ENCODE measurements at regions not wholly inside any gene's neighbourhood (a gene's known extent, or its start where the extent isn't known, plus 50 kb on each side); places are given as distances from the start of the nearest gene placed in this dataset.
"Not testable (repeated sequence)": the region's sequence is repeated elsewhere in the genome, so short reads cannot be mapped to it uniquely, and the experiment has no call there.

GRCh38 chr7:81839708-81840369 lies 70.0 kb upstream of the HGF start:
- TF ChIP-seq CTCF (IDR thresholded peaks at IDR 0.05; ENCODE audit: insufficient read depth, low read length, poor library complexity, severe bottlenecking) (no peak), EZH2phosphoT487 (conservative IDR thresholded peaks at IDR 0.05; ENCODE audit: low read length) (no peak)
- Histone ChIP-seq H3K9ac (ENCODE audit: low read length) (no peak overlapping the region), H3K9me2 (replicated peaks; ENCODE audit: insufficient read depth, low read length) (no peaks in the 10 kb centered on the region), H2AFZ (ENCODE audit: low read depth, low read length, severe bottlenecking) (no peak overlapping the region), H3K4me3 (ENCODE audit: insufficient read depth, low read length, poor library complexity, severe bottlenecking) (no peak overlapping the region), H3K79me2 (ENCODE audit: insufficient read depth, low read length) (no peaks in the 10 kb centered on the region), H3K9me3 (ENCODE audit: insufficient read depth, low read length) (no peaks in the 10 kb centered on the region), H3K4me2 (ENCODE audit: low read depth, low read length, poor library complexity, severe bottlenecking) (no peak overlapping the region), H3F3A (ENCODE audit: insufficient read depth) (peaks cover 8% of the 10 kb centered on the region; the same call in 1 of the 2 replicates), H4K20me1 (ENCODE audit: low read depth, low read length) (no peaks in the 10 kb centered on the region), H3K36me3 (ENCODE audit: low read length) (no peaks in the 10 kb centered on the region), H3K27me3 (ENCODE audit: low read length) (no peaks in the 10 kb centered on the region), H3K27ac (ENCODE audit: low read depth, low read length) (no peak overlapping the region)

- H3K27ac ChIP-seq (ENCODE audit: low read depth, low read length): no peak overlapping the region
- H3K4me3 ChIP-seq (ENCODE audit: insufficient read depth, low read length, poor library complexity, severe bottlenecking): no peak overlapping the region
- H4K20me1 ChIP-seq (ENCODE audit: low read depth, low read length): no peaks in the 10 kb centered on the region
- H3K4me2 ChIP-seq (ENCODE audit: low read depth, low read length, poor library complexity, severe bottlenecking): no peak overlapping the region
- TF ChIP-seq EZH2phosphoT487 (conservative IDR thresholded peaks at IDR 0.05; ENCODE audit: low read length): no peak
- no peak for TF ChIP-seq CTCF (IDR thresholded peaks at IDR 0.05; ENCODE audit: insufficient read depth, low read length, poor library complexity, severe bottlenecking)
- H3K9me3 ChIP-seq (ENCODE audit: insufficient read depth, low read length): peaks cover 12% of the 10 kb centered on the region; the same call in 1 of the 2 replicates
- 0 out of 2 replicates have a peak, but pooled peaks cover 10% of the 10 kb centered on the region for H3K36me3 ChIP-seq (ENCODE audit: low read length)
- H3K27me3 ChIP-seq (ENCODE audit: low read length): no peaks in the 10 kb centered on the region
- no peaks in the 10 kb centered on the region for H3K79me2 ChIP-seq (ENCODE audit: insufficient read depth, low read length)
- H3K9ac ChIP-seq (ENCODE audit: low read length): no peak overlapping the region
- no peaks in the 10 kb centered on the region for H3F3A ChIP-seq (ENCODE audit: insufficient read depth)
- H3K9me2 ChIP-seq (replicated peaks; ENCODE audit: insufficient read depth, low read length): no peaks in the 10 kb centered on the region
- no peak overlapping the region for H2AFZ ChIP-seq (ENCODE audit: low read depth, low read length, severe bottlenecking)
These were observed 63.6 kb upstream of the HGF start for GRCh38 chr7:81833401-81833800.

- Histone ChIP-seq H3K27me3 (ENCODE audit: low read length) (no peaks in the 10 kb centered on the region), H3K9me2 (replicated peaks; ENCODE audit: insufficient read depth, low read length) (no peaks in the 10 kb centered on the region), H3F3A (ENCODE audit: insufficient read depth) (no peaks in the 10 kb centered on the region), H3K9ac (ENCODE audit: low read length) (no peak overlapping the region), H4K20me1 (ENCODE audit: low read depth, low read length) (no peaks in the 10 kb centered on the region), H3K9me3 (ENCODE audit: insufficient read depth, low read length) (peaks cover 12% of the 10 kb centered on the region; the same call in 1 of the 2 replicates), H3K27ac (ENCODE audit: low read depth, low read length) (no peak overlapping the region), H2AFZ (ENCODE audit: low read depth, low read length, severe bottlenecking) (no peak overlapping the region), H3K4me2 (ENCODE audit: low read depth, low read length, poor library complexity, severe bottlenecking) (no peak overlapping the region), H3K79me2 (ENCODE audit: insufficient read depth, low read length) (no peaks in the 10 kb centered on the region), H3K4me3 (ENCODE audit: insufficient read depth, low read length, poor library complexity, severe bottlenecking) (no peak overlapping the region), H3K36me3 (ENCODE audit: low read length) (0 out of 2 replicates have a peak, but pooled peaks cover 10% of the 10 kb centered on the region)
- TF ChIP-seq CTCF (IDR thresholded peaks at IDR 0.05; ENCODE audit: insufficient read depth, low read length, poor library complexity, severe bottlenecking) (no peak), EZH2phosphoT487 (conservative IDR thresholded peaks at IDR 0.05; ENCODE audit: low read length) (no peak)
These were observed 62.0 kb upstream of the HGF start for GRCh38 chr7:81831883-81832282.

- H3K9ac ChIP-seq (ENCODE audit: low read length); H3K9me2 ChIP-seq (replicated peaks; ENCODE audit: insufficient read depth, low read length); H3K4me2 ChIP-seq (ENCODE audit: low read depth, low read length, poor library complexity, severe bottlenecking); H3K36me3 ChIP-seq (ENCODE audit: low read length); H3K4me3 ChIP-seq (ENCODE audit: insufficient read depth, low read length, poor library complexity, severe bottlenecking); H3K27ac ChIP-seq (ENCODE audit: low read depth, low read length); H3K27me3 ChIP-seq (ENCODE audit: low read length); H3F3A ChIP-seq (ENCODE audit: insufficient read depth); H3K79me2 ChIP-seq (ENCODE audit: insufficient read depth, low read length); H4K20me1 ChIP-seq (ENCODE audit: low read depth, low read length); H2AFZ ChIP-seq (ENCODE audit: low read depth, low read length, severe bottlenecking): not testable (repeated sequence)
- peaks cover 12% of the 10 kb centered on the region; the same call in 1 of the 2 replicates for H3K9me3 ChIP-seq (ENCODE audit: insufficient read depth, low read length)
These were observed 59.7 kb upstream of the HGF start for GRCh38 chr7:81829511-81829910.

Measured in SU-DHL-6 (cell line).